Activated CD8-positive, alpha-beta memory T cell treated with anti-CD3 and anti-CD28 coated beads, Interleukin-2, amount 50 U/mL, for 48 hours (primary cell): ENCODE measurements at regions not wholly inside any gene's neighbourhood (a gene's known extent, or its start where the extent isn't known, plus 50 kb on each side); places are given as distances from the start of the nearest gene placed in this dataset.

Experiments
- DNase-seq: peaks from one replicate; pipeline ENCODE4 v3.0.0-alpha.2; 2020

GRCh38 chr1:184221087-184221486, 165.7 kb upstream of the C1orf21 start:
- DNase-seq, result no peak

- peak; percentile 62 for DNase-seq
Measured at GRCh38 chr1:184222652-184223052, 164.2 kb upstream of the C1orf21 start.

- DNase-seq, result no peak
Measured at GRCh38 chr1:184223216-184223615, 163.6 kb upstream of the C1orf21 start.

- no peak for DNase-seq
Measured at GRCh38 chr1:184225283-184226099, 161.3 kb upstream of the C1orf21 start.

GRCh38 chr1:184226100-184226487, 160.7 kb upstream of the C1orf21 start:
- DNase-seq, result no peak

- no peak for DNase-seq
Measured at GRCh38 chr1:184228558-184228957, 158.3 kb upstream of the C1orf21 start.

- DNase-seq, result no peak
Measured at GRCh38 chr1:184237588-184237987, 149.2 kb upstream of the C1orf21 start.

- DNase-seq, result no peak
Measured at GRCh38 chr1:184241446-184241845, 145.4 kb upstream of the C1orf21 start.

- DNase-seq, result no peak
Measured at GRCh38 chr1:184242507-184242943, 144.3 kb upstream of the C1orf21 start.

- no peak for DNase-seq
Measured at GRCh38 chr1:184244962-184245361, 141.9 kb upstream of the C1orf21 start.

GRCh38 chr1:184247671-184248070, 139.2 kb upstream of the C1orf21 start:
- DNase-seq, result no peak

GRCh38 chr1:184253921-184254320, 132.9 kb upstream of the C1orf21 start:
- no peak for DNase-seq

- no peak for DNase-seq
Measured at GRCh38 chr1:184254849-184255248, 132.0 kb upstream of the C1orf21 start.

- no peak for DNase-seq
Measured at GRCh38 chr1:184255560-184255959, 131.3 kb upstream of the C1orf21 start.

GRCh38 chr1:184257873-184258272, 129.0 kb upstream of the C1orf21 start:
- DNase-seq, result no peak

- no peak for DNase-seq
Measured at GRCh38 chr1:184258525-184258924, 128.3 kb upstream of the C1orf21 start.

- no peak for DNase-seq
Measured at GRCh38 chr1:184260382-184260781, 126.4 kb upstream of the C1orf21 start.

- no peak for DNase-seq
Measured at GRCh38 chr1:184262109-184262508, 124.7 kb upstream of the C1orf21 start.

GRCh38 chr1:184267747-184268146, 119.1 kb upstream of the C1orf21 start:
- DNase-seq, result no peak

- no peak for DNase-seq
Measured at GRCh38 chr1:184270556-184270955, 116.3 kb upstream of the C1orf21 start.

- no peak for DNase-seq
Measured at GRCh38 chr1:184272175-184272866, 114.5 kb upstream of the C1orf21 start.

- no peak for DNase-seq
Measured at GRCh38 chr1:184276416-184276815, 110.4 kb upstream of the C1orf21 start.

GRCh38 chr1:184279911-184280458, 106.8 kb upstream of the C1orf21 start:
- no peak for DNase-seq

GRCh38 chr1:184283999-184284398, 102.8 kb upstream of the C1orf21 start:
- DNase-seq, result no peak
